ENCODE measurements at regions not wholly inside any gene's neighbourhood (a gene's known extent, or its start where the extent isn't known, plus 50 kb on each side); places are given as distances from the start of the nearest gene placed in this dataset.

DNA sequence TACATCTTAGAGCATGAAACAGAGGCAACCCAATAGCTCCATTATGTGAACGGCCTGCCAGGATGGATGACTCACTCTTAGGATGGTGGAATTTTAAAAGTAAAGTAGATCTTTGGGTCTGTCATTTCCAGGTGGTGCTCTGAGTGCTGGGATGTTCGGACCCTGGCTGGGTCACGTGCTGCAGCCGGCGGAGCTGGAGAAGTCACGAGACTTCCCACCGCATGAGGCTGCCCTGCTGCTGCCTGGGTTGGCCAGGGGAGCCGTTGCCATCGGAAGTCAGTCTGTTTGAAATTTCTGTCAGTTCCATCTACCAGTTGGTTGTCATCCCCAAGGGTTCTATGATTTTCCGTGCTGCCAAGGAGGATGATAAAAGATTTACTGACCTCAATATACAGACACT, 93.3 kb upstream of the ALKAL2 start:
- TF ChIP-seq, protein P1, sequence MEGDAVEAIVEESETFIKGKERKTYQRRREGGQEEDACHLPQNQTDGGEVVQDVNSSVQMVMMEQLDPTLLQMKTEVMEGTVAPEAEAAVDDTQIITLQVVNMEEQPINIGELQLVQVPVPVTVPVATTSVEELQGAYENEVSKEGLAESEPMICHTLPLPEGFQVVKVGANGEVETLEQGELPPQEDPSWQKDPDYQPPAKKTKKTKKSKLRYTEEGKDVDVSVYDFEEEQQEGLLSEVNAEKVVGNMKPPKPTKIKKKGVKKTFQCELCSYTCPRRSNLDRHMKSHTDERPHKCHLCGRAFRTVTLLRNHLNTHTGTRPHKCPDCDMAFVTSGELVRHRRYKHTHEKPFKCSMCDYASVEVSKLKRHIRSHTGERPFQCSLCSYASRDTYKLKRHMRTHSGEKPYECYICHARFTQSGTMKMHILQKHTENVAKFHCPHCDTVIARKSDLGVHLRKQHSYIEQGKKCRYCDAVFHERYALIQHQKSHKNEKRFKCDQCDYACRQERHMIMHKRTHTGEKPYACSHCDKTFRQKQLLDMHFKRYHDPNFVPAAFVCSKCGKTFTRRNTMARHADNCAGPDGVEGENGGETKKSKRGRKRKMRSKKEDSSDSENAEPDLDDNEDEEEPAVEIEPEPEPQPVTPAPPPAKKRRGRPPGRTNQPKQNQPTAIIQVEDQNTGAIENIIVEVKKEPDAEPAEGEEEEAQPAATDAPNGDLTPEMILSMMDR (IDR thresholded peaks at IDR 0.05; ENCODE audit: insufficient read depth, low read length, missing control alignments), result no peak
- no peak overlapping the region for H3K4me3 ChIP-seq (ENCODE audit: low read depth, low read length)
- POLR2A ChIA-PET, result no interaction called here
- no peak for DNase-seq (ENCODE audit: low read depth, low spot score)
- CTCF ChIA-PET, result no interaction called here

DNA sequence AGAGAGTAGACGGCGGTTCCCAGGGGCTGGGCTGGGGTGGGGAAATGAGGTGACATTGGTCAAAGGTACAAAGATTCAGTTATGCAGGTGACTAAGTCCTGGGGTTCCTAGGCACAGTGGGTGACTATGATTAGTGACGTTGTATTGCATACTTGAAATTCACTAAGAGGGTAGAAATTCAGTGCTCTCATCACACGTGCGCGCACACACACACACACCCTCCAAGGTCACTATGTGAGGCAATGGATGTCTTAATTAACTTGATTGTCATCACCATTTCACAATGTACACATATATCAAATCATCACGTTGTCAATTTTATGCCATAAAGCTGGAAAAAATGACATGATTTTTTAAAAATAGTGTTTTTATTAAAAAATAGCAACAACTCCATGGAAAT, 92.9 kb upstream of the ALKAL2 start:
- DNase-seq (ENCODE audit: low read depth, low spot score), result no peak
- ChIA-PET POLR2A (no interaction called here), CTCF (no interaction called here)
- no peak overlapping the region for H3K4me3 ChIP-seq (ENCODE audit: low read depth, low read length)
- TF ChIP-seq, protein P1 (IDR thresholded peaks at IDR 0.05; ENCODE audit: insufficient read depth, low read length, missing control alignments), result no peak

DNA sequence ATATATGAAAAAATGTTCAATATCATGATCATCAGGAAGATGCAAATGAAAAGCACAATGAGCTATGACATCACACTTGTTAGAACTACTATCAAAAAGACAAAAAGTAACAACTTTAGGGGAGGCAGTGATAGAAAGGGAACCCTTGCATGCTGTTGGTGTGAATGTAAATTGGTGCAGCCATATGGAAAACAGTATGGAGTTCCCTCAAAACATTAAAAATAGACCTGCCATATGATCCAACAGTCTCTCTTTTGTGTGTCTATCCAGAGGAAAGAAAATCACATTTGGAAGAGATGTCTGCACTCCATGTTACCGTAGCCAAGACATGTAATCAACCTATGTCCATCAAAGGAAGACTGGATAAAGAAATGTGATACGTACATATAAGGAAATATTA, 92.3 kb upstream of the ALKAL2 start:
- H3K4me3 ChIP-seq (ENCODE audit: low read depth, low read length), result no peak overlapping the region
- ChIA-PET POLR2A (no interaction called here), CTCF (no interaction called here)
- DNase-seq (ENCODE audit: low read depth, low spot score), result no peak
- TF ChIP-seq, protein P1 (IDR thresholded peaks at IDR 0.05; ENCODE audit: insufficient read depth, low read length, missing control alignments), result no peak

DNA sequence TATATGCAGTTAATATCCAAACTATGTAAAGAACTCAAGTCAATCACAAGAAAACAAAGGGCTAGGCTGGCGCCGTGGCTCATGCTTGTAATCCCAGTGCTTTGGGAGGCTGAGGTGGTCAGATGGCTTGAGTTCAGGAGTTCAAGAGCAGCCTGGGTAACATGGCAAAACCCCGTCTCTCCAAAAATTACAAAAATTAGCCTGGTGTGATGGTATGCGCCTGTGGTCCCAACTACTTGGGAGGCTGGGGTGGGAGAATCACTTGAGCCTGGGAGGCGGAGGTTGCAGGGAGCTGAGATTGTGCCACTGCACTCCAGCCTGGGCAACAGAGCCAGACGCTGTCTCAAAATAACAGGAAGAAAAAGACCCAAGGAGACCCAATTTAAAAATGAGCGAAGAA, 91.9 kb upstream of the ALKAL2 start:
- DNase-seq (ENCODE audit: low read depth, low spot score), result no peak
- POLR2A ChIA-PET, result no interaction called here
- no peak overlapping the region for H3K4me3 ChIP-seq (ENCODE audit: low read depth, low read length)
- TF ChIP-seq, protein P1 (IDR thresholded peaks at IDR 0.05; ENCODE audit: insufficient read depth, low read length, missing control alignments), result no peak
- CTCF ChIA-PET, result no interaction called here

DNA sequence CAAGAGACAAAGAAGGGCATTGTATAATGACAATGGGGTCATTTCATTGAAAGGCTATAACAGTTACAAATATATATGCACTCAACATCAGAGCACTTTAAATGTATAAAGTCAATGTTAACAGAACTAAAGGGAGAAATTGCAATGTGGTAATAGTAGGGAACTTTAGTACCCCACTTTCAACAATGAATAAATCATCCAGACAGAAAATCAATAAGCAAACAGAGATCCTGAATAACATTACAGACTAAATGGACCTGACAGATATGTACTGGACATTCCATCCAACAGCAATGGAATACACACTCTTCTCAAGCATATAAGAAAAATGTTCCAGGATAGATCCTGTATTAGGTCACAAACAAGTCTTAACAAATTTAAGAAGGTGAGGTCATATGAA, 90.5 kb upstream of the ALKAL2 start:
- ChIA-PET POLR2A (no interaction called here), CTCF (no interaction called here)
- no peak for DNase-seq (ENCODE audit: low read depth, low spot score)
- no peak overlapping the region for H3K4me3 ChIP-seq (ENCODE audit: low read depth, low read length)
- TF ChIP-seq, protein P1 (IDR thresholded peaks at IDR 0.05; ENCODE audit: insufficient read depth, low read length, missing control alignments), result no peak

DNA sequence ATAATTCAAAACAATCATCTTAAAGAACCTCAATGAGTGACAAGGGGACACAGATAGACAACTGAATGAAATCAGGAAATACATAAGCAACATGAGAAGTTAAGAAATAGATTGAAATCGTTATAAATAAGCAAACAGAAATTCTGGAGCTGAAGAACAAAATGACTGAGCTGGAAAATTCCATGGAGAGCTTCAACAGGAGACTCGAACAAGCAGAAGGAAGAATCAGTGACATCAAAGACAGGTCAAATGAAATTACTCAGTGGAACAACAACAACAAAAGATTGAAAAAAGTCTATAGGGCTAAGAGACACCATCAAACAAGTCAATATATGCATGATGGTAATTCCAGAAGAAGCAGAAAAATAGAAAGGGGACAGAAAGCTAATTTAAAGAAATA, 89.5 kb upstream of the ALKAL2 start:
- ChIA-PET CTCF (no interaction called here), POLR2A (no interaction called here)
- TF ChIP-seq, protein P1 (IDR thresholded peaks at IDR 0.05; ENCODE audit: insufficient read depth, low read length, missing control alignments), result no peak
- no peak for DNase-seq (ENCODE audit: low read depth, low spot score)
- no peak overlapping the region for H3K4me3 ChIP-seq (ENCODE audit: low read depth, low read length)
